HG03095 (cell line): ENCODE measurements at regions not wholly inside any gene's neighbourhood (a gene's known extent, or its start where the extent isn't known, plus 50 kb on each side); places are given as distances from the start of the nearest gene placed in this dataset.

Source experiments
- ATAC-seq: cut with Tn5 transposase; IDR thresholded peaks from one replicate; pipeline ENCODE4 v1.9.1; 2021; ENCODE audit warnings: moderate library complexity; ENCODE audit not compliant: unreplicated experiment

GRCh38 chr7:15867441-15867840 lies 181.0 kb upstream of the MEOX2 start:
- no peak for ATAC-seq

DNA sequence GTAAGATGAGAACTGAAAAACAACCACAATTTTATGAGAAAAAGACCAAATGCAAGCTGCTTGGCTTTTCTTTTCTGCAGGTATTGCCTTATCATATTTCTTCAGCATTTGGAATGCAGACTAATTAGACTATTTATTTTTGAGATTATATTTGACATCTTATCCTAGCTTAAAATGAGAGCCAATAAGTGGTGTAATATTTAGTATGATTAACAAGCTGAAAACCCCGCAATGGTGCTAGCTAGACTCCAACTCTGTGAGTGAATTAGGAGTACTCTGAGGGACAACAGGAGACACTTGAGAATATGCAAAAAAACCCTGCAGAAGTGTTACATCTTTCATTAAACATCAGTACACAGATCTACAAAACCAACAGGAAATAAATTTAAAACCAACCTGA lies 180.3 kb upstream of the MEOX2 start:
- ATAC-seq = no peak

- no peak for ATAC-seq
These were observed 178.1 kb upstream of the MEOX2 start for GRCh38 chr7:15864626-15864991.

DNA sequence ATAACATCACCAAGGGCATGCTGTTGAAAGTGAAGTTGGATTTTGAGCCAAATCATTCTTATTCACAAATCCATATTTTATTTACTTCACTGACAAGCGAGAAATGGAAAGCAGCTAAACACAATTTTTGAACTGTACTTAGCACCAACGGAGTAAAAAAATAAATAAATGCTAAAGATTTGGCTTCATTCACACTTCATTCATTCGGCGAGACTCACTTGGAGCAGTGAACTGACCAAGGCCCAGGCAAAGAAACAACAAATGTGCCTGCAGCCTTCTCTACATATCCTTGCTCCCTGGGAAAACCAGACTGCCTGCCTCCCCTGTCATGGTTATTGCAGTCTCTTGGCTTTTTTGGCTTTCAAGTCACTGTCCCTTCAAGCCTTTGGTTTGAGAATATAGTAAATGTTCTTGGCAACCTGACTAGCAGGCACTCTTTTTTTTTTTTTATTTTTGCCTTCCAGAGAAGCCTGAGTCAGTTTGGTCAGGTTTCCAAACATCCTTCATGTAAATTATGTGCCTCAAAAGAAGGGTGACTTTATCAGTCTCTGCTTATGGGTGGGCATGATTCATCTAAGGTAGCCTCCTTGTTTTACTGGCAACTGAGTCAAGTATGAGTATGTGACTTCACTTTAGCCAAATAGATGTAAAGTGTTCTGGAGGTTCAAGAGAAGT lies 177.6 kb upstream of the MEOX2 start:
- ATAC-seq = no peak

DNA sequence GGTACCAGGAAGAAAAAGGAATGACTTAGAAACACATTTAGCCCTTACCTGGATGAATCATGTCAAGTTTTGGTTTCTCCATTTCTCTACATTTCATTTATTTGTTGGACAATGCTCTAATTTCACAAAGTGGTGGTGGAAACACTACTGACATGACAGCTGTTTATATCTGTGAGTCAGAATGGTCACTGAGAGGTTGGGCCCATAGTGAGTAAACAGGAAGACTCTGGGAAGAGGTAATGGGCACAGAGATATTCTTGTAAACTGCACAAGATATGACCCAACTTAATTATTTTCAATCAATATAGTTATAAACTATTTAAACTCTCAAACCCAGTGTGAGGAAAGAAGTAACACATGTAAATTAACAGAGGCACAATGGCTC lies 176.3 kb upstream of the MEOX2 start:
- no peak for ATAC-seq

DNA sequence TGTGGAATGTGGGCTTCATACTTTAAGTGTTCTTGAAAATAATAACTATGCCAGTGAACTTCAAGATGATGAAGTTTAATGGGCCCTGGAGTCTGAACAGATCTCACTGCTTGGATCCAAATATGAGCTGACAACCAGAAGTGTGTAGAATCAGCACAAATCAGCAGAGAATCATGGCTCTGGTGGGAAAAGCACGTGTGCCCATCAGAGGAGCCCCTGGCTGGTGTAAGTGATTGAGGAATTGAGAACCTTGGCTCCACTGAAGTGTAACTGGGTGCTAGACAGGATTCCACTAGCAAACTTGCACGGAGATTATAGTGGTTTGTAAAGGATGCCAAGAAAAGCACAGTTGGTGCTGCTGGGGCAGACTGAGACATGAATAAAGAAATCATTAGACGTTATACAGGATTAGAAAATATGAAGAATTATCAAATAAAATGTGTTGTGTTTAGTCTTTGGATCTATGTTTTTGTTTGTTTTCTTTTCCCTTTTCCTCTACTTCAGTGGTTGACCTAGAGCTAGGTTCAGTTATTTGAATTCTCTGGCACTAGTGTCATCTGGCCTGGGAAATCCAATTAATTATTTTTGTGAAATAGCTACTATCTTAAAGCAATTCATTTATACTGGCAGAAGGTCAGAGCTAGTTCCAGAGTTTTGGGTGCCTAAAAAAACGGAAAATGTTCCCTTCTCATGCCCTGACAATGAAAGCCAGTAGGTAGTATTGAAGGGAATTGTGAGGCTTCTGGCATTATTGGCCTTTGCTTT lies 175.7 kb upstream of the MEOX2 start:
- ATAC-seq = no peak

GRCh38 chr7:15860264-15860949 lies 173.9 kb upstream of the MEOX2 start:
- ATAC-seq = no peak

DNA sequence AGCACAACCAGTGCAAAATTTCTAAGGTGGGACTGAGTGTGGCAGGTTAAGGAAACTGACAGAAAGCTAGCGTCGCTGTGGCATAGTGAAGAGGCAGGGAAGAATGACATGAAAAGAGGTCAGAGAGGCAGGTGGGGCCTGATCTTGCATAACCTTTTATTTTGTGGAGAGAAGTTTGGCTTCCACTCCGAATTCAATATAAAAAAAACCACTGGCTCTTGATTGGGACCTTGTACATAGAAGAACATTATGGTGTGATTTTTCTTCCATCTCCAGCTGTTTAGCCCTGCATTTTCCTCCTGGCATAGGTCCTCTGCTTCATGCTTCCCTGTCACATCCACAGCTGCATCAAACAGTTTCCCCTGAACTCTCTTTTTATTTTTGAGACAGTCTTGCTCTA lies 170.5 kb upstream of the MEOX2 start:
- ATAC-seq = no peak

DNA sequence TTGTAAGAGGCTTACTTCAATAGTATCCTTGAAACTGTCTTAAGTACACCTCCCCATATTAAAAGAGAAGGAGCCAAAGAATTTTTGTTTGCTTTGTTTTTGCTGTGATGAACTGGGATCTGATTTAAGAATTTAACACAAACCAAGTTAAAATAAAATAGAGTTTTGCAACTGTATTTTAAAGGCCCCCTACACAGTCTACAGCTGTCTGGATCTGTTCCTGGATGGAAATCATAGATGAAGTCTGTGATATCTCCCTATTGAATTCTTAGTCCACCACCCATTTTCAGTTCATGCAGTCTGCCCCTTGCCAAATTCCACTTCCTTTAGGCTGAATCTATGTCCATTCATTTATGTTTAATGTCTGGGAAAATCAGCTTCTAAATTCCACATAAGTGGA lies 169.8 kb upstream of the MEOX2 start:
- ATAC-seq = no peak

- ATAC-seq = no peak
These were observed 169.1 kb upstream of the MEOX2 start for GRCh38 chr7:15855525-15856109.

GRCh38 chr7:15854841-15855524 lies 168.5 kb upstream of the MEOX2 start:
- no peak for ATAC-seq

DNA sequence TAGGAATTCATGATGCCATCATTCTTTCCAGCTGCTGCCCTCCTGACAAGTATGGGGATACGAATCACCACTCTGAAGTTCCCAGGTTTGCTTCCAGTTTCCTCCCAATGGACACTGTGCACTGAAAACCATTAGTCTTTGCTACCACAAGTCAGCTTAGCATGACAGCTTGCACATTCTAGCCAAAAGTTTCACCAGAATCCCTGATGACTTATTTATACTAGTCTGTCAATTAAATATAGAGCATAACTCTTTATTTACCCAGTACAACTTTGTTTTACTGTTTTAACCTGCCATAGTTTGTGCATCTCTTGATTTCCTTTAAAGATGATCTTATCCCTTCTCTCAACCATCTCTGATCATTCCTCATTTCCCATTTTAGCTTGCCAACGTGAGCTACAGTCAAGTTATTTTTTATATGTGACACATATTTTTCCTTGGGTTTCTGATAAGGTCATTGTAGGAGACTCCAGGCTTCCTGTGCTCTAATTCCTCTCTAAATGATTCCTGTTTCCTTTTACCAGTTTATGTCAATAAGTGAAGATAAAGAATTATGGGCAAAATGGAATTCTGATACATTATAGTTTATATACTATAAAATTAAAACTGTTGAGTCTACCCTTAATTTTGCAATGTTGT lies 167.5 kb upstream of the MEOX2 start:
- ATAC-seq = no peak

- ATAC-seq = no peak
These were observed 164.7 kb upstream of the MEOX2 start for GRCh38 chr7:15851201-15851600.

GRCh38 chr7:15848901-15849300 lies 162.4 kb upstream of the MEOX2 start:
- no peak for ATAC-seq

DNA sequence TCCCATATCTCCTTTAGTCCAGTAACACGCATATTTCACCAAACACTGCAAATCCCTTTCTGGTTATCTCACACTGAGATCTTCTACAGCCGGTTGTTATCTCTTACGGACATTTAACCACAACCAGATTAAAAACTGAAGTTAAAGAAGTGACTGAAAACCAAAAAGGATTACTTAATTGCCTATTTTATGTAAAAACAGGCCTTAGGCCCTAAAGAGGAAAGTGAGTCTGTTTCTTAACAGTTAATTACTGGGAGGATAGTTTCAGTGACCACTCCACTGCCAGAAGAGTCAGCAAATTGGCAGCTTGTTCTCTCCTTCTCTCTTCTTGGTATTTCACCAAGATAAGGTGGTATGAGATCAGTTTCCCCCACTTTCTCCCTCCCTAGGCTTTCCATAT lies 161.9 kb upstream of the MEOX2 start:
- ATAC-seq = no peak

DNA sequence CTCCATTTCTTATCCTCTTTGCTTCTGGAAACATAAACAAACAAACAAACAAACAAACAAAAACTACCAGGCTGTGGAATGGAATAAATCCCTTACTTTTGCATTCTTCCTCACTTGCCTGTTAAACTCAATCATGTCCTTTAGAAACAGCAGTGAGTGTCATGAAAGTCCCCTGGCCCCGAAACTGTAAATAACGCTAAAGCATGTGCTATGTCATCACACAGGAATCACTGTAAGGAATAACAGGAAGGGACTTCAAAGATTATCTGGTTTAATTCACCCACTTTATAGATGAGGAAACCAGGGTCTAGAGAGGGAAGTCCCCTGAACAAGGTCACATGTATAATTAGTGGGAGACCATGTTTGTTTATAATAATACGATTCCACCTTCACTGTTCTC lies 159.4 kb upstream of the MEOX2 start:
- ATAC-seq = no peak

DNA sequence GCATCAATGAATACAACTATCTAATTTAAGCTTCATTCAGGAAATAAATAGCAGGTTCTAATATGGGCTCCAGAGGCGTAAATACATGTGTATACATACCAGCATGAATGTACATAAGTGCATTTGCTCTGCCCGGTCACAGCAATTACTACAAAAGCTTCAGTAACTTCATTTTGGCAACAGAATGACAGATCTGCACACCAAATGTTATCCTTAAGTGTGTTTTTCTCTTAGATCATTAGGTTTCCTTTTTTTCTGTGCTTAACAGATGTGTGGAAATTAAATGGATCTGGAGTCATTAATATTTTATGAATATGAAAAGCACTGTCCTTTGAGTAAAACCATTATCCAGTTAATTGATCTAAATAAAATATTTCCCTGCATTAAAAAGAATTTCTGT lies 159.0 kb upstream of the MEOX2 start:
- ATAC-seq = no peak

DNA sequence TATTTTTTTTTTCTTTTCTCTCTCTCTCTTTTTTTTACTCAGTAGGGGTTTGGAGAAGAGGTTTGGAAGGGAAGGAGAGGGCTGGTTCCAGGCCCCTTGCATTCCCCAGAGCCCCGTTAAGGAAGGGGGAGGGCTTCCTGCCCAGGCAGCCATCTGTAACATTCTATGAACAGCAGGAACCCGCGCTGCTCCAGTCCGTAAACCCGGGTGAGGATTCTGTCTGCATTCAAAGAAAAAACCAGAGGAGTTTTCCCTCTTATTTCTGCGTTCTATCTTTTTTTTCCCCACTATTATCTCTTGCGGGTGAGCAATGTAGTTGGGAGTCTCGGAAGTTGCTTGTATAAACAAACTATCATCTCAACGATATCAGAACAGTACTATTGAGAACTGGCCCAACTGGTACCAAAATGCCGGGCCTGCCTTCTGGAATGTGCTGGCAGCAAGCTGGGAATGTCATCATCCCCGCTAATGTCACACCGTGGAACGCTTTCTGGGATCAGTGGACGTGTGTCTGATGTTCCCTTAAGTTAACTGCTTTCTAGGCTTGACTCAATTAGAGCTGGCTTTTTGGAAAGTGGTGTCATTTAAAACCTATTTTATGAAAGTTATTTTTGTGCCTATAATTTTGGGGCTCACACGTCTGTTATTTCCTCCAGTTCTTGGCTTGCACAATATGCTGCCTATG lies 153.1 kb upstream of the MEOX2 start:
- no peak for ATAC-seq

- no peak for ATAC-seq
These were observed 151.8 kb upstream of the MEOX2 start for GRCh38 chr7:15838265-15838664.

- ATAC-seq = no peak
These were observed 150.9 kb upstream of the MEOX2 start for GRCh38 chr7:15837306-15837950.
